ENCODE measurements at regions not wholly inside any gene's neighbourhood (a gene's known extent, or its start where the extent isn't known, plus 50 kb on each side); places are given as distances from the start of the nearest gene placed in this dataset.

GRCh38 chr20:52473186-52473585, 281.6 kb upstream of the ZFP64 start:
- TF ChIP-seq MAX (IDR thresholded peaks at IDR 0.05) (no peak), YY1 (IDR thresholded peaks at IDR 0.05; ENCODE audit: low read depth) (no peak), EP300 (IDR thresholded peaks at IDR 0.05; ENCODE audit: borderline replicate concordance) (no peak), FOXM1 (IDR thresholded peaks at IDR 0.05; ENCODE audit: borderline replicate concordance, low read depth) (no peak), EGR1 (IDR thresholded peaks at IDR 0.05) (no peak), TCF12 (IDR thresholded peaks at IDR 0.05; ENCODE audit: low read depth) (no peak), REST (IDR thresholded peaks at IDR 0.05; ENCODE audit: low read depth) (no peak), CREB1 (IDR thresholded peaks at IDR 0.05; ENCODE audit: low read depth) (no peak), RAD21 (IDR thresholded peaks at IDR 0.05; ENCODE audit: low read depth) (no peak), CEBPB (IDR thresholded peaks at IDR 0.05) (no peak), ZBTB7A (IDR thresholded peaks at IDR 0.05; ENCODE audit: low read depth) (no peak), TEAD4 (IDR thresholded peaks at IDR 0.05) (no peak), USF1 (IDR thresholded peaks at IDR 0.05) (no peak), NFIC (IDR thresholded peaks at IDR 0.05) (no peak), TAF1 (IDR thresholded peaks at IDR 0.05; ENCODE audit: low read depth) (no peak)

GRCh38 chr20:52470561-52470960, 279.0 kb upstream of the ZFP64 start:
- no peak for TF ChIP-seq TCF12 (IDR thresholded peaks at IDR 0.05; ENCODE audit: low read depth)
- no peak for TF ChIP-seq RAD21 (IDR thresholded peaks at IDR 0.05; ENCODE audit: low read depth)
- TF ChIP-seq CREB1 (IDR thresholded peaks at IDR 0.05; ENCODE audit: low read depth) = no peak
- no peak for TF ChIP-seq FOXM1 (IDR thresholded peaks at IDR 0.05; ENCODE audit: borderline replicate concordance, low read depth)
- no peak for TF ChIP-seq EGR1 (IDR thresholded peaks at IDR 0.05)
- no peak for TF ChIP-seq NFIC (IDR thresholded peaks at IDR 0.05)
- TF ChIP-seq ZBTB7A (IDR thresholded peaks at IDR 0.05; ENCODE audit: low read depth) = no peak
- no peak for TF ChIP-seq TEAD4 (IDR thresholded peaks at IDR 0.05)

GRCh38 chr20:52469128-52469527, 277.5 kb upstream of the ZFP64 start:
- no peak for TF ChIP-seq USF1 (IDR thresholded peaks at IDR 0.05)
- no peak for TF ChIP-seq ZBTB7A (IDR thresholded peaks at IDR 0.05; ENCODE audit: low read depth)

- no peak for TF ChIP-seq NFIC (IDR thresholded peaks at IDR 0.05)
- TF ChIP-seq CREB1 (IDR thresholded peaks at IDR 0.05; ENCODE audit: low read depth) = no peak
- no peak for TF ChIP-seq FOXM1 (IDR thresholded peaks at IDR 0.05; ENCODE audit: borderline replicate concordance, low read depth)
- TF ChIP-seq EP300 (IDR thresholded peaks at IDR 0.05; ENCODE audit: borderline replicate concordance) = no peak
- TF ChIP-seq CEBPB (IDR thresholded peaks at IDR 0.05) = no peak
- no peak for TF ChIP-seq TAF1 (IDR thresholded peaks at IDR 0.05; ENCODE audit: low read depth)
- no peak for TF ChIP-seq MAX (IDR thresholded peaks at IDR 0.05)
- TF ChIP-seq RAD21 (IDR thresholded peaks at IDR 0.05; ENCODE audit: low read depth) = no peak
Observed at GRCh38 chr20:52465991-52466390, 274.4 kb upstream of the ZFP64 start.

GRCh38 chr20:52461582-52461981, 270.0 kb upstream of the ZFP64 start:
- TF ChIP-seq CREB1 (IDR thresholded peaks at IDR 0.05; ENCODE audit: low read depth) (no peak), TEAD4 (IDR thresholded peaks at IDR 0.05) (no peak), TCF12 (IDR thresholded peaks at IDR 0.05; ENCODE audit: low read depth) (no peak), FOXM1 (IDR thresholded peaks at IDR 0.05; ENCODE audit: borderline replicate concordance, low read depth) (no peak), CEBPB (IDR thresholded peaks at IDR 0.05) (no peak), EGR1 (IDR thresholded peaks at IDR 0.05) (no peak), RAD21 (IDR thresholded peaks at IDR 0.05; ENCODE audit: low read depth) (no peak), EP300 (IDR thresholded peaks at IDR 0.05; ENCODE audit: borderline replicate concordance) (no peak), TAF1 (IDR thresholded peaks at IDR 0.05; ENCODE audit: low read depth) (no peak), ZBTB7A (IDR thresholded peaks at IDR 0.05; ENCODE audit: low read depth) (no peak), MAX (IDR thresholded peaks at IDR 0.05) (no peak), USF1 (IDR thresholded peaks at IDR 0.05) (no peak), REST (IDR thresholded peaks at IDR 0.05; ENCODE audit: low read depth) (no peak), NFIC (IDR thresholded peaks at IDR 0.05) (no peak), YY1 (IDR thresholded peaks at IDR 0.05; ENCODE audit: low read depth) (no peak)
